Left lung (tissue), 4 donors: ENCODE measurements at regions not wholly inside any gene's neighbourhood (a gene's known extent, or its start where the extent isn't known, plus 50 kb on each side); places are given as distances from the start of the nearest gene placed in this dataset.
"Not testable (repeated sequence)": the region's sequence is repeated elsewhere in the genome, so short reads cannot be mapped to it uniquely, and the experiment has no call there.

Experiments
- ATAC-seq: fragments of 200-7000 bp; cut with Tn5 transposase; one replicate; pipeline ENCODE4 v1.9.1; 2020; ENCODE audit warnings: moderate library complexity
- DNase-seq, 4 donors: peaks; one replicate each; pipeline ENCODE4 v3.0.0-alpha.2; 2013 to 2020
- H3K27ac ChIP-seq, 2 donors: fragments of 200-600 bp; sonication (generic) in 1 of 2; one replicate each; pipeline versions ENCODE4 v1.5.0 to v1.8.0; 2020 to 2021
- H3K27me3 ChIP-seq, 2 donors: fragments of 200-600 bp; sonication (generic) in 1 of 2; one replicate each; pipeline versions ENCODE4 v1.5.0 to v1.8.0; 2020 to 2021
- H3K36me3 ChIP-seq, 2 donors: fragments of 200-600 bp; sonication (generic) in 1 of 2; one replicate each; pipeline versions ENCODE4 v1.5.0 to v1.8.0; 2020 to 2021
- H3K4me1 ChIP-seq, 2 donors: fragments of 200-600 bp; one replicate each; pipeline ENCODE4 v1.8.0; 2021
- H3K4me3 ChIP-seq, 2 donors: fragments of 200-600 bp; sonication (generic) in 1 of 2; one replicate each; pipeline versions ENCODE4 v1.5.0 to v1.8.0; 2020 to 2021; ENCODE audit warnings: mild to moderate bottlenecking in 1 of 2
- H3K9me3 ChIP-seq, 2 donors: fragments of 200-600 bp; sonication (generic) in 1 of 2; one replicate each; pipeline versions ENCODE4 v1.5.0 to v1.8.0; 2020 to 2021
- intact Hi-C, 2 donors: fragments of 100-400 bp; cut with DNase I; formaldehyde crosslinking; loops; one replicate each; pipeline versions ENCODE4 v1.11.2 to v1.14.2; 2022
- TF ChIP-seq, protein P1 (sequence below), 2 donors: fragments of 200-600 bp; sonication (generic) in 1 of 2; IDR thresholded peaks; one replicate each; pipeline versions ENCODE4 v1.5.0 to v1.8.0; 2021; ENCODE audit warnings: antibody characterized with exemption in 2 of 2
- donor health status: DM: no; HTN: yes; CAD: no.
- donor health status: DM: no; HTN: no; CAD: no.

GRCh38 chr2:34498561-34498960 is 899.5 kb upstream of the FAM98A start:
- Histone ChIP-seq H3K27ac (no peak overlapping the region), H3K9me3 (peaks cover 0 to 16% of the 10 kb centered on the region in 2 donors), H3K36me3 (no peaks in the 10 kb centered on the region), H3K27me3 (no peaks in the 10 kb centered on the region), H3K4me3 (no peak overlapping the region), H3K4me1 (no peaks in the 10 kb centered on the region)
- TF ChIP-seq, protein P1, sequence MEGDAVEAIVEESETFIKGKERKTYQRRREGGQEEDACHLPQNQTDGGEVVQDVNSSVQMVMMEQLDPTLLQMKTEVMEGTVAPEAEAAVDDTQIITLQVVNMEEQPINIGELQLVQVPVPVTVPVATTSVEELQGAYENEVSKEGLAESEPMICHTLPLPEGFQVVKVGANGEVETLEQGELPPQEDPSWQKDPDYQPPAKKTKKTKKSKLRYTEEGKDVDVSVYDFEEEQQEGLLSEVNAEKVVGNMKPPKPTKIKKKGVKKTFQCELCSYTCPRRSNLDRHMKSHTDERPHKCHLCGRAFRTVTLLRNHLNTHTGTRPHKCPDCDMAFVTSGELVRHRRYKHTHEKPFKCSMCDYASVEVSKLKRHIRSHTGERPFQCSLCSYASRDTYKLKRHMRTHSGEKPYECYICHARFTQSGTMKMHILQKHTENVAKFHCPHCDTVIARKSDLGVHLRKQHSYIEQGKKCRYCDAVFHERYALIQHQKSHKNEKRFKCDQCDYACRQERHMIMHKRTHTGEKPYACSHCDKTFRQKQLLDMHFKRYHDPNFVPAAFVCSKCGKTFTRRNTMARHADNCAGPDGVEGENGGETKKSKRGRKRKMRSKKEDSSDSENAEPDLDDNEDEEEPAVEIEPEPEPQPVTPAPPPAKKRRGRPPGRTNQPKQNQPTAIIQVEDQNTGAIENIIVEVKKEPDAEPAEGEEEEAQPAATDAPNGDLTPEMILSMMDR (IDR thresholded peaks at IDR 0.05), result no peak
- ATAC-seq (no peak), DNase-seq (no peak)
- intact Hi-C loops, result no loop called here

GRCh38 chr2:34494192-34494591 is 895.1 kb upstream of the FAM98A start:
- ATAC-seq, H3K4me3 ChIP-seq, H3K27ac ChIP-seq, H3K9me3 ChIP-seq, H3K36me3 ChIP-seq, intact Hi-C loops, H3K27me3 ChIP-seq, H3K4me1 ChIP-seq, DNase-seq: not testable (repeated sequence)

DNA sequence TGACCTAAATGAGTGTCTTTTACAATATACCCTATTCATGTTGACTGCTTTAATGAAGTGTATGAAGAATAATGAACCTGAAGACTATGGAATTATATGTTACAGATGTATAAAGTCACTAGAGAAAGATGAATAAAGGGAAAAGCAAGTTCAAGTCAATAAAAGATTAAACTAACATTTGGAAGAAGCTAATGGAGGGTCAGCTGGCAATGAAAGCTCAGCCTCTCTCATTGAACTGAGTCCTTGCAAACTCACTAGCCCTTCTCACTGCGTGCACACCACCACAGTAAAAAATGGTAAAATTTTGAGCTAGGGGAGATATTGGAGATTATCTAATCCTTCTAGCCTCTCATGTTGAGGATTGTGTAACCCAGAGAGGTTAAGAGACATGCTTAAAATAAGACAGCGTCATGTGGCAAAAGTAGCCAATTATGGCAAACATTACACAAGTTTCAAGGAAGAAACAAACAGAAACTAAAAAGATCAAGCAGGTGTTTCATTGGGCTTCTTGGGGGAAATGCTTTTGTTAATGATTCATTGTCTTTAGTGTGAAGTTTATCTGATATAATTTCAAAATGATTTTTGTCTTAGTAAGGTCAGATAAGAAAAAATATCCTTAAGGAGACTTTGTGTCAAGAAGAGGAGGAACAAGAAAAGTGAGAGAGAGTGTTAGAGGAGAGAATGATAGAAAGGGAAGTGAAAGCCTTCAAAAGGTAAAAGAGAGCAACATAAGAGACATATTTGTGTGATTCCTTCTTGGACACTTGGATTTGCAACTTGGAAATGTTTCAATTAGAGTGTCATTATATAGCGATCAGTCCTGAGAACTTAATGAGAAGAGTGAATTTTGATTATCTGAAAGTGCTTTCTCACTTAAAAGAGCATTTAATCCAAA is 893.7 kb upstream of the FAM98A start:
- ATAC-seq (peak; percentile 69), DNase-seq (peak in 2 of 4 donors; percentile 75 to 77)
- Histone ChIP-seq H3K27me3 (no peaks in the 10 kb centered on the region), H3K9me3 (peaks cover 0 to 8% of the 10 kb centered on the region in 2 donors), H3K4me3 (no peak overlapping the region), H3K4me1 (no peaks in the 10 kb centered on the region), H3K27ac (no peak overlapping the region), H3K36me3 (no peaks in the 10 kb centered on the region)
- TF ChIP-seq, protein P1 (IDR thresholded peaks at IDR 0.05), result no peak
- intact Hi-C loops, result no loop called here

- peak; percentile 75 for ATAC-seq
- Histone ChIP-seq H3K27me3 (no peaks in the 10 kb centered on the region), H3K9me3 (no peaks in the 10 kb centered on the region), H3K4me1 (no peaks in the 10 kb centered on the region), H3K4me3 (no peak overlapping the region), H3K27ac (no peak overlapping the region), H3K36me3 (no peaks in the 10 kb centered on the region)
- TF ChIP-seq, protein P1 (IDR thresholded peaks at IDR 0.05), result no peak
- intact Hi-C loops, result no loop called here
- peak in 1 of 4 donors; percentile 45 for DNase-seq
These were observed 887.9 kb upstream of the FAM98A start for GRCh38 chr2:34486965-34487364.

GRCh38 chr2:34481542-34481941 is 882.4 kb upstream of the FAM98A start:
- Histone ChIP-seq H3K9me3 (no peaks in the 10 kb centered on the region), H3K36me3 (no peaks in the 10 kb centered on the region), H3K4me3 (no peak overlapping the region), H3K27me3 (no peaks in the 10 kb centered on the region), H3K27ac (no peak overlapping the region), H3K4me1 (no peaks in the 10 kb centered on the region)
- DNase-seq (no peak), ATAC-seq (no peak)
- TF ChIP-seq, protein P1 (IDR thresholded peaks at IDR 0.05), result no peak
- intact Hi-C loops, result no loop called here
